ENCODE measurements at regions not wholly inside any gene's neighbourhood (a gene's known extent, or its start where the extent isn't known, plus 50 kb on each side); places are given as distances from the start of the nearest gene placed in this dataset.

DNA sequence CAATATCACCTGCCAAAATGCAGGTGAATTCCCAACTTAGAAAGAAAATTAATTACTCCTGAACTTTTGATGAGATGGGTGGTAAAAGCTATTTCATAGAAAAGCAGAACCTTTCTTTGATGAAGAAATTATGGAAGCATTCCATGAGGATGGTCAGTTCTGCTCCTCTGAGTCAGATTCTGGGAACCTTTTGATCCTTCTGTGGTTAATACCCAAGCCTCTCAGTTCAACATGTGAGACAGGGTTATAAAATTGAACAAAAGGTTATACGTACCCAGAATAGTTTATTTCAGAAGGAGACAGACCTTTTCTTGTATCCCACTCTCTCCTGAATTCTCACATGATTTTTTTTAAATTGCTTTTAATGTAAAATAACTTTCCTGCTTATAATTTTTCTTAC, 767.6 kb upstream of the ADAMTS16 start:
- no peak overlapping the region for H3K4me3 ChIP-seq (ENCODE audit: low read depth, poor library complexity, severe bottlenecking)
- no peak for TF ChIP-seq POLR2A (IDR thresholded peaks at IDR 0.05)
- TF ChIP-seq, protein P1, sequence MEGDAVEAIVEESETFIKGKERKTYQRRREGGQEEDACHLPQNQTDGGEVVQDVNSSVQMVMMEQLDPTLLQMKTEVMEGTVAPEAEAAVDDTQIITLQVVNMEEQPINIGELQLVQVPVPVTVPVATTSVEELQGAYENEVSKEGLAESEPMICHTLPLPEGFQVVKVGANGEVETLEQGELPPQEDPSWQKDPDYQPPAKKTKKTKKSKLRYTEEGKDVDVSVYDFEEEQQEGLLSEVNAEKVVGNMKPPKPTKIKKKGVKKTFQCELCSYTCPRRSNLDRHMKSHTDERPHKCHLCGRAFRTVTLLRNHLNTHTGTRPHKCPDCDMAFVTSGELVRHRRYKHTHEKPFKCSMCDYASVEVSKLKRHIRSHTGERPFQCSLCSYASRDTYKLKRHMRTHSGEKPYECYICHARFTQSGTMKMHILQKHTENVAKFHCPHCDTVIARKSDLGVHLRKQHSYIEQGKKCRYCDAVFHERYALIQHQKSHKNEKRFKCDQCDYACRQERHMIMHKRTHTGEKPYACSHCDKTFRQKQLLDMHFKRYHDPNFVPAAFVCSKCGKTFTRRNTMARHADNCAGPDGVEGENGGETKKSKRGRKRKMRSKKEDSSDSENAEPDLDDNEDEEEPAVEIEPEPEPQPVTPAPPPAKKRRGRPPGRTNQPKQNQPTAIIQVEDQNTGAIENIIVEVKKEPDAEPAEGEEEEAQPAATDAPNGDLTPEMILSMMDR (IDR thresholded peaks at IDR 0.05) = no peak
- 60 to 62% methylated on average over 1 of the region's 1 CpG for WGBS, 2 donors
- intact Hi-C loops (cut with DNase I; ENCODE audit: low total_unique reads) = loop anchor here (5.0 kb wide), 1 partner anchor 1465 kb away; no protein-coding TSS in a partner anchor
- no peak for DNase-seq (ENCODE audit: low spot score in 2 of 2)

DNA sequence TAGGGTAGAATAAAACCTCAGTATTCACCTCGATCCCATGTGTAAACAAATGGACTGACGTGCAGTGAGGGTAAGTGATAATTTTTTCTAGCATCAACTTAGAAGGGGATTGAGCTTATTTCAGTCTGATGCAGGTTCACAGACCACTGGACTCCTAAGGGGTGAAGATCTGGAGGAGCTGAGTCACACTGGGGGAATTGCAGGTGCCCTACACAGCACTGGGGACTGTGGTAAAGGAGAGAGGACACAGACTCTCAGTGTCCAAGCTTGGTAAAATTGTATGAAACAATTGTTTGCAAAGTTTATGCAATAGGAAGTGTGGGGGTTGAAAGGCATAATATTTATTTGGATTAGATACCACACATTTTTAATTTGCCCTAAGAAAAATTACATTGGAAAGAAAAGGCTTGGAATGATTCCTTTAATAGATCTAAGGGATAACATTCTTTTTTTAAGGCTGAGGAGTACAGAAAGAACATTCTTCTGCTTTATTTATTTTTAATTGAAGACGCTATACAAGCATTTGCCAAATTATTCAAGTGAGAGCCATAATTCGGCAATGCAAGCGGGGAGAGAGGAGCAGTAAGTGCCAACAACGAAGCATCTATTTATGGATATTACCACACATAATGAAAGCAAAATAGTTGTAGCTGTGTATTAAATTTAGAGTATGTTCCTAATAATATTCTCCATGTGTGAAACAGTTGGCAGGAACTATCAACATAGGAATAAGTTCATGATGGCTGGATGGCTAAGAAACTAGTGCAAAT, 766.9 kb upstream of the ADAMTS16 start:
- intact Hi-C loops (cut with DNase I; ENCODE audit: low total_unique reads) = loop anchor here (5.0 kb wide), 1 partner anchor 1466 kb away; no protein-coding TSS in a partner anchor
- DNase-seq (ENCODE audit: low spot score in 2 of 2) = no peak
- WGBS, 2 donors = 38 to 42% methylated on average over 6 of the region's 6 CpGs
- TF ChIP-seq POLR2A (IDR thresholded peaks at IDR 0.05) = no peak
- TF ChIP-seq, protein P1 (IDR thresholded peaks at IDR 0.05) = no peak
- no peak overlapping the region for H3K4me3 ChIP-seq (ENCODE audit: low read depth, poor library complexity, severe bottlenecking)

DNA sequence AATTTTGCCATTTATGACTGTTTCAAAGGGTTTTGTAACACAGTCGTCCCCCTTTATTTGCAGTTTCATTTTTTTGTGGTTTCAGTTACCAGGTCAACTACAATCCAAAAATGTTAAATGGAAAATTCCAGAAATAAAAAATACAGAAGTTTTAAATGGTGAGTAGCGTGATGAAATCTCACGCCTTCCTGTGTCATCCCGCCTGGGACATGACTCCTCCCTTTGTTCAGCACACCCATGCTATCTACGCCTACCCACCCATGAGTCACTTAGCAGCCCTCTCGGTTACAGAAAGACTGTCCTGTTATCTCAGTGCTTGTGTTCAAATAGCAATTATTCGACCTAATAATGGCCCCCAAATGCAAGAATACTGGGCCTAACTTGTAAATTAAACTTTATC, 765.3 kb upstream of the ADAMTS16 start:
- intact Hi-C loops (cut with DNase I; ENCODE audit: low total_unique reads) = loop anchor here (5.0 kb wide), 1 partner anchor 1468 kb away; no protein-coding TSS in a partner anchor
- no peak for TF ChIP-seq POLR2A (IDR thresholded peaks at IDR 0.05)
- TF ChIP-seq, protein P1 (IDR thresholded peaks at IDR 0.05) = no peak
- peak; percentile 59 to 89 for DNase-seq (ENCODE audit: low spot score in 2 of 2)
- no peak overlapping the region for H3K4me3 ChIP-seq (ENCODE audit: low read depth, poor library complexity, severe bottlenecking)
- 43 to 64% methylated on average over 7 of the region's 7 CpGs for WGBS, 2 donors

DNA sequence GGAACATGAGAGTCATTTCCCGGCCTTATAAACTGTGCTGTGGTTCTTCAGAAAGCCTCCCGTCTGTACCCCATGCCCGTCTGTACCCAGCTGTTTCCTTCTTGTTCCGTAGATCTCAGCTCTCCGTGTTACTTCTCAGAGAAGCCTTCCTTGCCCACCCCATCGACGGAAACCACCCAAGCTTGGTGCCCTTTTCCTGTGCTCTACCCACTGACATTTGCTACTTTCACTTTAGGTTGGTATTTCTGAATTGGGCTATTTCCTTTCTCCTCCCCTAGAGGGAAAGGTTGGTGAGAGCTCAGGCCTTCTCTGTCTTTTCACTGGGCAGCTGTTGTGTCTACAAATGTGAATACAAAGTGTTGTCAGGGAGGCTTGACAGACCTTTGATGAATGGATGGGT, 764.5 kb upstream of the ADAMTS16 start:
- WGBS, 2 donors = 89 to 95% methylated on average over 7 of the region's 7 CpGs
- intact Hi-C loops (cut with DNase I; ENCODE audit: low total_unique reads) = no loop called here
- DNase-seq (ENCODE audit: low spot score in 2 of 2) = no peak
- no peak for TF ChIP-seq POLR2A (IDR thresholded peaks at IDR 0.05)
- TF ChIP-seq, protein P1 (IDR thresholded peaks at IDR 0.05) = no peak
- H3K4me3 ChIP-seq (ENCODE audit: low read depth, poor library complexity, severe bottlenecking) = no peak overlapping the region

DNA sequence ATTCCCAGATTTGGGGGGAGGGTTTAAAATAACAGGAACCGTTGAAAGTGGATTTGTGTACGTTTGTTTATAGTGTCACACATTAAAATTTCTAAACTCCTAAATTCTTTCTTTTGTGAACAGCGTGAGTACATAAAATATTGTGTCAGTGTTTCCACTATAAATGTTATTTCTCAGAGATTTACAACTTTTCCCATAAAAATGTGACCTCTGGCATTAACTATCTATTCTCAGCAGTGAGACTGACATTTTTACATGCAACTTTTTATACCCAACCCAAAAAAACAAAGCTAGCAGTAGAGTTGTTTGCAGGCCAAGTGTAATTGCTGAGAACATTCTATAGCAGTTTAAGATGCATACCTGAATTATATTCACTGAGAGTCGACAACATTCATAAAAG, 757.0 kb upstream of the ADAMTS16 start:
- TF ChIP-seq, protein P1 (IDR thresholded peaks at IDR 0.05) = no peak
- no peak for TF ChIP-seq POLR2A (IDR thresholded peaks at IDR 0.05)
- 55 to 70% methylated on average over 4 of the region's 4 CpGs for WGBS, 2 donors
- no peak for DNase-seq (ENCODE audit: low spot score in 2 of 2)
- no peak overlapping the region for H3K4me3 ChIP-seq (ENCODE audit: low read depth, poor library complexity, severe bottlenecking)
- intact Hi-C loops (cut with DNase I; ENCODE audit: low total_unique reads) = no loop called here
